HG03521 (cell line): ENCODE measurements at regions not wholly inside any gene's neighbourhood (a gene's known extent, or its start where the extent isn't known, plus 50 kb on each side); places are given as distances from the start of the nearest gene placed in this dataset.

ENCODE experiments used
- ATAC-seq: cut with Tn5 transposase; IDR thresholded peaks from one replicate; pipeline ENCODE4 v1.9.1; 2021; ENCODE audit warnings: mild to moderate bottlenecking, moderate library complexity; ENCODE audit not compliant: unreplicated experiment

- ATAC-seq, result no peak
Observed at GRCh38 chr7:89887489-89887888, 266.8 kb upstream of the STEAP1 start.

- no peak for ATAC-seq
Observed at GRCh38 chr7:89908736-89909135, 245.5 kb upstream of the STEAP1 start.

DNA sequence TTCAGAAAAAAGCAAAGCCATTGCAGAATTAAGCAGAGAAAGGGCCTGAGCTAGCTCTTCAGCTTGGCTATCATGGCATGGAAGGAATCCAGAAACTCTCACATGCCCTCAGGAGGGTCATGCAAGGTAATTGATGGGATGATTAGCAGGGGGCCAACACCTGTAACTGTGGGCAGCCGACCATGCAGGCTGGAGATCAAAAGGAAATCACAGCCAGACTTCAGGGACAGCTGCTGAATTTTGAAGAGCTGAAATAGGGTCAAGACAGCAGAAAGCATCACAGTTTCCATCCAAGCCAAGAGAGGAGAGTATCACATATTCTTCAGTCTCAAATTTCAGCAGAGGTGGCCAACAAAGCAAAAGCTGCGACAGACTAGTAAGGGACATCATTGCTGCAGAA, 239.6 kb upstream of the STEAP1 start:
- no peak for ATAC-seq

DNA sequence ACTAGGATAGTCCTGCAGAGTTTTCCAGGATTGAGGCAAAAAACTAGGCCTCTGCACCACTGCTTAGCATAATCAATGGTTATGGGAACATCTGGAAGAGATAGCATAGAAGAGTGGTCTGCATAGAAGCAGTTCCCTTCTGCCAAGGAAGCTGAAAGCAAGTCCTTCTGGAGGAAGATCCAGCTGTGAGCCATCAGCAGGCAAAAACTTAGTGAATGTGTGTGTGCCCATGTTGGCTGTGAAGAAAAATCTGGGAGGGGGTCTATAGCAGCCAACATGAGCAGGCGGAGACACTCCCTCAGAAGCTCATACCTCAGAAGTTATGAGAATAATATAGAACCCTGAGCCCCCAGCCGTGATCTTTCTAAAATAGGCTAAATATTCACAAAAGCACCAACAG, 228.1 kb upstream of the STEAP1 start:
- ATAC-seq, result no peak

- no peak for ATAC-seq
Observed at GRCh38 chr7:89926701-89927100, 227.6 kb upstream of the STEAP1 start.

DNA sequence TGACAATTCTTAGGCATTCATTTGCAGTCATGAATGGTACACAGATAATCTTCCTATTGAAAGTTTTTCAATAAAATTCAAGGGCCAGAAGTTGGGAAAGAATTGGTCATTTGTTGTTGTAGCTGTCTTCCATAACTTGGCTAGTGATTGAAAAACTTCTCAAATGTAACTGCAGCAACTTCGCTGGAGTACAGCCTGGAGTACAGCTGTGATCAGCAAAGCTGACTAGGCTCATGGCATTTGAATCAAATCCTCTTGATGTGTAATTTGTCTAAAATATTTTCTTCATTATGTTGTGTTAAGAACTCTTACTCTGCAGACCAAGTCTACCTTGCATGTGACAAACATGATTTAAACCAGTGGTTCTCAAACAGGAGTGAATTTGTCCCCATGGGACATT, 226.5 kb upstream of the STEAP1 start:
- no peak for ATAC-seq

DNA sequence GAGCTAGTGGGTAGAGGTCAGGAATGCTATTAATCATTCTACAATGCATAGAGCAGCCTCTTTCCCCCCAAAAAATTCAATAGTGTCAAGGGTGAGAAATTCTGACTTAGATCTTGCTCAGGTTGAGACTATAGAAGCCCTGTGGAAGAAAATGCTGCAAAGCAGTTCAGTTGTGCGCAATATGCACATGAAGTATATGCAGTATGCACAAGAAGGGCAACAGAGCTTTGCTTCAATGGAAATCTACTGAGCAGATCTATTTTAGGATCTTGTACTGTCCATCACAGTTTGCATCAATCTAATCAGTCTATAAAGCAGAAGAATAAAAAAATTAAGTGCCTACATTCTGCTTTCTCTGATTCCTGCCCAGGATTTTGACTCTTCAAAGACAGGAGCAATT, 225.8 kb upstream of the STEAP1 start:
- ATAC-seq, result no peak

DNA sequence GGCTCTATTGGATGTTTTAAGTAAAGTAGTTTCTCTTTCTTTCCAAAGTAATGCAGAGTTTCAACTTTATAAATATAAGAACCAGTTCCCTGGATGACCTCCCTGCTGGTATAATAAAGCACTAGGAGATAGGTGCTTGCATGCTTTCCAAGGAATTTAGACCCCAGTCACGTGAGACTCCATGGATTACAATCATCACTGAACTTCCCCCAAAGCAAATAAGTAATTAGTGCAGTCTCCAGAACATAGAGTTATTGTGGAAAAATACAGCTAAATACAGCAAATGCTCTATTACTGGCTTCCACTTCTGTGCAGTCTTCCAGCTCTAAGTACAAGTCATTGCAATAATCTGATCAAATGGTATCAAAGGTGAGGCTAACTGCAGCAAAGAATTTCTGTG, 220.2 kb upstream of the STEAP1 start:
- no peak for ATAC-seq

- no peak for ATAC-seq
Observed at GRCh38 chr7:89943525-89944050, 210.7 kb upstream of the STEAP1 start.

- ATAC-seq, result no peak
Observed at GRCh38 chr7:89958525-89959068, 195.7 kb upstream of the STEAP1 start.

DNA sequence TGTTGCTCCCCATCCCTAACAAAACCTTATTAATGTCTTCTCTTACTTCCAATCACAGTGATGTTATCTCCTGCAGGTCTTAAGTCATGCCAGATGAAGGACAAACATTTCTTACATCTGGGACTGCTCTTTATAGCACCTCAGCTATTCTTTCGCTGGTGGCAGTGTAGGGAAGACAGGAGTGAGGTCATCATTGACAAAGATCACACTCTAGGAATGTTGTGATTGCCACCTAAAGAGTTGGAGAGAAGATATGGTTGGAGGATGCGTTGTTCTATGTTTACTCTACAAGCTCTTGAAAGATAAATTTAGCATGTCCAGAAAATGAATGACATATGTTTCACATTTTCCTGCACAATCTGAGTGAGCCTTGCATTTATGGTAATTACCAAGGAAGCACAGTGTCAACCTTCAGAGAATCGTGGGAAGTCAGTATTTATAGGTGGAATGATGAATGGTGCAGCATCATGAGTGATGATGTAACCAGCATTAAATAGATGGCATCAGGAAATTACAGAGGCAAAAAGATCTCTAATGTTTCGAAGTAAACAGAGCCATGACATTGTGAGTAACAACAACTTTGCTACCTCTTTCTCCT, 188.1 kb upstream of the STEAP1 start:
- ATAC-seq, result no peak

DNA sequence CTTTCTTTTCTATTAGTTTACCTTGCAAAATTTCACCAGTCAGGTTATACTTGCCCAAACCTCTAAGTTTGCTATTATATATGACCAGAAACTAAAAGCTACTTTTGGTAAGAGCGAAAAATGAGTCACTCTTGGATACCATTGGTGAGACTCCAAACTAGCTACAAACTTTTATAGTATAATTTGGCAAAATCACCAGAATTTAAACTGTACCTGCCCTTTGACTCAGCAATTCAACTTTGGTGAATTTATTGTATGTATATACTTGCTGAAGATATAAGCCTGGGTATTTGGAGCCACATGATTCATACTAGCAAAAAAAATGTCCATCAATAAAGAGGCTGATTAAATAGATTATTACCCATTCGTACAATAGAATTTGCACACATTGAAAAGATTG, 178.7 kb upstream of the STEAP1 start:
- ATAC-seq, result no peak

GRCh38 chr7:89987665-89988064, 166.6 kb upstream of the STEAP1 start:
- no peak for ATAC-seq

DNA sequence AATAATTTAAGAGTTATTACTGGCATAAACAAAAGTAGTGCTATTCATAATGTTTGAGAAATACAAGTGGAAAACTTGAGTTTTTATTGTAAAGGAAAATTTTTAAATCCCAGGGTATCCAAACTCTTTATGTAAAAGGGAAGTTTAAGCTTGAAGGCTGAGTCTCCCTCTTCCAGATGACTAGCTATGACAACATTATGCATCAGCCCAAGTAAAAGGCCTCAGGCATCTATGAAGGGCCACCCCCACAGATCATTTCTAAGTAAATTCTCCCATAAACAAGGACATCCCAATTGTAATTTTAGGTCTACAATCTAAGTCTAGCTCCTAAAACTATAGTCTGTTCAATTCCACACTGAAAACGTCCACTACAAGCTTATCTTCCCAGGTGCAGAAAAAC, 166.2 kb upstream of the STEAP1 start:
- no peak for ATAC-seq

DNA sequence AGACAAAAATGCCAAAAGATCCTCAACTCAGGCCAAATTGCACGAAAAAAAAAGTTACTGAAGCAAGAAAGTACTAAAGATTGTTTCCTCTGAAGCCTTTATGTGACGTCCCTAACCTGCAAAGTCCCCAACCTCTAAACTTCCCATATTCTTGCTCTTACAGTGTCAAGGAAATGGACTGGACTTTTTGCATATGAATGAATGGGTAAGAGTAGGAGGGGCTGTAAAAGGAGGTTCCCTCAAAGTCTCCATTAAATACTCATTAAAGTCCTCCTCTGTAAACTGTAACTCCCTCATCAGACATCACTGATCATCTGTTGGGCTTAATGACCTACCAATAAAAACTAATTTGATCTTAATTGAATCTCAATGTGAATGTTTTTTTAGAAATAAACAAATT, 164.8 kb upstream of the STEAP1 start:
- ATAC-seq, result no peak

DNA sequence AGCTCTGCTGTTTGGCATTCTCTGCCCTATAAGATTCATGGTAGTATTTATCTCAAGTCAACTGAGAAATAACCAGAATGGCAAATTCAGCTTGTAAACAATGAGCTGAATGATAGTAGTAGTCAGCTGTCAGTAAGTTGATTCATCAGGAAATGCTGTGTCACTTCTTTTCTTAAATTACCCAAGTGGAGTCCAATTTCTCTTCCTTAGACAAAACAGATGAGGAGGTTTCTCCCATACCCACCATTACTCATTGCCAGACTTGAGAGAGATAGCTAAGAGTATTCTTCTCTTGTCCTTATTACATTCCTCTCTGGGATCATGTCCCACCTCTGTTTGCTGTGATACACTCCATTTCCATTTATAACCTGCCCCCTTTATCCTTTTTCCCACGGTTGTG, 159.8 kb upstream of the STEAP1 start:
- no peak for ATAC-seq

DNA sequence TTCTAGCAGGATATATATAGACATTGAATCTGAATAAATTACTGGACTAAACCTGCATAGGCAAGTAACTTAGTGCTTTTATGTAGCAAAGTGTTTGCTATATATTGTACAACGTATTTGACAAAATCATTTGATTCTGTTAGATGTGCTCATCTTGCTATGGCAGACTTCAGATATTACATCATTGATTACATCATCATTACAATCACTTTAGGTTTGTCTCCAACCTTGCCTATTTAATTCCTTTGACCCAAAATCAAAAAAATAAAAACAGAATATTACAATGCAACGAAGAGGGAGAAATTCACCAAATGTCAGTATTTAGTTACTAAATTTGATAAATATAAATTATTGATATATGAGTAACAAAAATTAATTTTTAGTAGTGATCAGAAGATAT, 155.7 kb upstream of the STEAP1 start:
- no peak for ATAC-seq

DNA sequence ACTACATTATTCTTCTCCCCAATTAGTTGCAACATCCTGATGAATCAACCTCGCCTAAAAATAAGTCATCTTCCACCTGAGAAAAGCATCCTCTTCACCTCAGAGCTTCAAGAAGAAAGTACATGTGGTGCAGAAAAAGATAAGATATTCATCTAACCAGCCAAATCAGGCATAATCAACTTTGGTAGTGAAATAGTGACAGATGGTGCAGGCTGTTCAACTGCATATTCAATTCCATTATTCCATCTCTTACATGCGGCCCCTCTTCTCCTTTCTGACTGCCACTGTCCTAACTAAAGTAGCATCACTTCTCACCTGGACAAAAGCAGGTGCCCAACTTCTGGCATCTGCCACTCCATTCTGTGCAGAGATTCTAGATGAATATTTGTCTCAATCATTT, 148.4 kb upstream of the STEAP1 start:
- no peak for ATAC-seq

DNA sequence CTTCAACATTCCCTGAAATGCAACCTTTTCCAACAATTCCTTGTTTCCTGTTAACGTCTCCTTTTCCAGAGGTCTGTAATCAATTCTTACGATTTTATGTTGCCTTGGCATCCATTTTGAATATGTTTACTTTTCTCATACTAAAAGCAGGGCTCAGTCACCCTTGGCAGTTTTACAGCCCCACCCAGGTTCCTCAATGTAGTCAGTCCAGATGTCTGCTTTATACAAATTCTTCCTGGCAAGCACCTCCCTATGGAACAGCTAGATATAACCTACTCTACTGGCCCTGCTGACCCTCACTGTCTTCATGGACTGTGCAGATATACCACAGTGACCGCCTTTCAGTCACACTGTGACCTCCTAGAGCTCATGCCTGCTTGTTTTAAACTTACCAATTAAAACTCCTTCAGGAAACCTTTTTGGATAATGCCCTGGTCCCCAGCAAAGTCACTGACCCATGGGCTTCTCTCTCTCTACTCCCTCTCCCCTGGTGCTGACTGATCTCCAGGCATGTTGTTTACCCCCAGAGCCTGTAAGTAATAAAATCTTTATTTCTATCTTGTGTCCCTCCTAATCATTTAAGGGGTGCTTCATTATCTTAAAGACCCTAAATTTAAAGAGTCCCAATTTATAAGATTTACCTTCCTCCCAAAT, 147.1 kb upstream of the STEAP1 start:
- no peak for ATAC-seq

- no peak for ATAC-seq
Observed at GRCh38 chr7:90007831-90008230, 146.4 kb upstream of the STEAP1 start.

DNA sequence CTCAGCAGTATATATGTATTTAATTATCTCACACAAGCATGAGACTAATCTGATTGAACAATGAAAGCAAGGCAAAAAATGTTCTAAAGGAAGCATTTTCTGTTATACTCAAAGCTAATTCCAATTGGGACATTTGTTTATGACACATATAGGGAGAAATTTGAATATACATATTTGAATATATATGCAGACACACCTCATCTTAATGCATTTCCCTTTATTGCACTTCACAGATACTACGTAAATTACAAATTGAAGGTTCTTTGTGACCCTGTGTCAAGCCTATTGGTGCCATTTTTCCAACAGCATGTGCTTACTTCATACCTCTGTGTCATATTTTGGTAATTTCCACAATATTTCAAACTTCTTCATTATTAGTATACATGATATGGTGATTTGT, 132.1 kb upstream of the STEAP1 start:
- ATAC-seq, result no peak

DNA sequence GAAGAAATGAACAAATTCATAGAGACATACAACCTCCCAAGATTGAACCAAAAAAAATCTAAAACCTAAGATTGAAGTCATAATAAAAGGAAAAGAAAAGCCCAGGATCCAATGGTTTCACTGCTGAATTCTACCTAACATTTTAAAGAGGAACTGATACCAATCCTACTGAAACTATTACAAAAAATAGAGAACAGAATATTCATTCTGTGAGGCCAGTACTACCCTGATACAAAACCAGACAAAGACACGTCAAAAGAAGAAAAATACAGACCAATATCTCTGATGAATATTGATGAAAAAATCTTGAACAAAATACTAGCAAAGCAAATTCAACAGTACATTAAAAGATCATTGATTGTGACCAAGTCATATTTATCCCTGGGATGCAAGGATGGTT, 128.5 kb upstream of the STEAP1 start:
- ATAC-seq, result no peak

GRCh38 chr7:90033850-90034249, 120.4 kb upstream of the STEAP1 start:
- no peak for ATAC-seq
